SK-N-SH (cell line): ENCODE measurements at regions not wholly inside any gene's neighbourhood (a gene's known extent, or its start where the extent isn't known, plus 50 kb on each side); places are given as distances from the start of the nearest gene placed in this dataset.

Experiments used
- CTCF ChIA-PET: fragments of 300-600, 350-600 bp; formaldehyde crosslinking; extraction: SDS; loops from one replicate; lab custom pipeline; 2021; lab: Yijun Ruan, JAX
- POLR2A ChIA-PET: fragments of 350-600 bp; sonication (Branson Sonifier 250); formaldehyde crosslinking; extraction: SDS; loops from one replicate; lab custom pipeline; 2020; ENCODE audit warnings: antibody characterized with exemption, inconsistent platforms; lab: Yijun Ruan, JAX
- DNase-seq: peaks from one replicate; pipeline ENCODE4 v3.0.0; 2012
- H2AFZ ChIP-seq: fragments of 200-600 bp; sonication (generic); 2 replicates; pipeline ENCODE4 v1.8.1; 2016; ENCODE audit warnings: antibody characterized with exemption, mild to moderate bottlenecking, low read depth
- H3F3A ChIP-seq: fragments of 200-600 bp; sonication (generic); replicated peaks from 2 replicates; pipeline ENCODE3; 2016; ENCODE audit warnings: antibody characterized with exemption, mild to moderate bottlenecking; ENCODE audit not compliant: insufficient read depth
- H3K27ac ChIP-seq, 2 experiments: fragments of 200-500 bp in 1 of 2; fragments of 200-600 bp in 1 of 2; sonication (Bioruptor generic) in 1 of 2; sonication (generic), shearing (Covaris generic) in 1 of 2; 2 replicates each; pipeline versions ENCODE4 v1.5.1 to v1.6.1; 2014 to 2016; ENCODE audit warnings: low read depth in 2 of 2, inconsistent platforms in 1 of 2, low read length in 1 of 2, mild to moderate bottlenecking in 1 of 2, mixed read lengths in 1 of 2
- H3K27me3 ChIP-seq: fragments of 200-600 bp; sonication (generic), shearing (Covaris generic); 2 replicates; pipeline ENCODE4 v1.6.1; 2016; ENCODE audit warnings: mixed run types; ENCODE audit not compliant: insufficient read depth
- H3K36me3 ChIP-seq, 2 experiments: fragments of 200-500 bp in 1 of 2; fragments of 200-600 bp in 1 of 2; sonication (Bioruptor generic) in 1 of 2; sonication (generic) in 1 of 2; replicated peaks in 1 of 2; 2 replicates each; pipeline versions ENCODE3 to v1.5.1; 2014 to 2016; ENCODE audit warnings: low read length in 1 of 2, mild to moderate bottlenecking in 1 of 2; ENCODE audit not compliant: insufficient read depth in 2 of 2, control insufficient read depth in 1 of 2
- H3K4me1 ChIP-seq, 2 experiments: fragments of 200-500 bp in 1 of 2; fragments of 200-600 bp in 1 of 2; sonication (Bioruptor generic) in 1 of 2; sonication (generic), shearing (Covaris generic) in 1 of 2; 2 replicates each; pipeline versions ENCODE4 v1.5.1 to v1.6.1; 2014 to 2016; ENCODE audit warnings: low read depth in 1 of 2, low read length in 1 of 2, mixed run types in 1 of 2; ENCODE audit not compliant: insufficient read depth in 2 of 2, control insufficient read depth in 1 of 2
- H3K4me2 ChIP-seq: fragments of 200-600 bp; sonication (generic), shearing (Covaris generic); 2 replicates; pipeline ENCODE4 v1.6.1; 2017; ENCODE audit warnings: mixed run types
- H3K4me3 ChIP-seq, 2 experiments: fragments of 200-500 bp in 1 of 2; fragments of 200-600 bp in 1 of 2; sonication (Bioruptor generic) in 1 of 2; sonication (generic), shearing (Covaris generic) in 1 of 2; 2 replicates each; pipeline versions ENCODE4 v1.5.1 to v1.8.1; 2014 to 2016; ENCODE audit warnings: low read depth in 2 of 2, inconsistent platforms in 1 of 2, low read length in 1 of 2, mild to moderate bottlenecking in 1 of 2, mixed read lengths in 1 of 2, moderate library complexity in 1 of 2
- H3K79me2 ChIP-seq: fragments of 200-600 bp; sonication (generic); 2 replicates; pipeline ENCODE4 v1.8.1; 2017; ENCODE audit warnings: mild to moderate bottlenecking; ENCODE audit not compliant: insufficient read depth
- H3K9ac ChIP-seq: fragments of 200-600 bp; sonication (generic); 2 replicates; pipeline ENCODE4 v1.6.1; 2017; ENCODE audit warnings: mixed run types
- H3K9me2 ChIP-seq: fragments of 200-600 bp; sonication (generic); 2 replicates; pipeline ENCODE4 v1.6.1; 2017; ENCODE audit warnings: mixed run types
- H3K9me3 ChIP-seq: fragments of 200-600 bp; sonication (generic); 2 replicates; pipeline ENCODE4 v1.6.1; 2017; ENCODE audit warnings: mixed run types, mild to moderate bottlenecking, moderate library complexity
- H4K20me1 ChIP-seq: fragments of 200-600 bp; sonication (generic); 2 replicates; pipeline ENCODE4 v1.6.1; 2017; ENCODE audit warnings: mild to moderate bottlenecking, mixed run types; ENCODE audit not compliant: insufficient read depth
- CHD2 ChIP-seq: fragments of 150-350 bp; IDR thresholded peaks from 2 replicates; pipeline ENCODE4 v1.6.1; 2018; ENCODE audit warnings: low read length; ENCODE audit not compliant: partially characterized antibody
- ELF1 ChIP-seq: IDR thresholded peaks from 2 replicates; pipeline ENCODE4 v1.4.0; 2012
- FOXJ3 ChIP-seq: sonication (generic); formaldehyde crosslinking; IDR thresholded peaks from 2 replicates; pipeline ENCODE4 v1.5.1; 2020; ENCODE audit warnings: mild to moderate bottlenecking, missing genetic modification reagents
- GATA2 ChIP-seq: sonication (generic); formaldehyde crosslinking; IDR thresholded peaks from 2 replicates; pipeline ENCODE4 v1.5.0; 2020; ENCODE audit warnings: mild to moderate bottlenecking, missing genetic modification reagents
- MEF2A ChIP-seq: IDR thresholded peaks from 2 replicates; pipeline ENCODE4 v1.4.0; 2012; ENCODE audit warnings: low read depth, borderline replicate concordance
- MXI1 ChIP-seq: IDR thresholded peaks from 2 replicates; pipeline ENCODE4 v1.6.1; 2012; ENCODE audit warnings: mild to moderate bottlenecking, low read depth, low read length, improper control_type of control experiment
- NFIC ChIP-seq: IDR thresholded peaks from 2 replicates; pipeline ENCODE4 v1.4.0; 2012; ENCODE audit warnings: borderline replicate concordance
- NRF1 ChIP-seq: IDR thresholded peaks from 2 replicates; pipeline ENCODE4 v1.6.1; 2012; ENCODE audit warnings: low read depth, mild to moderate bottlenecking, low read length
- RXRA ChIP-seq: IDR thresholded peaks from 2 replicates; pipeline ENCODE4 v1.4.0; 2012; ENCODE audit warnings: low read depth, mild to moderate bottlenecking, borderline replicate concordance
- SMC3 ChIP-seq: IDR thresholded peaks from 2 replicates; pipeline ENCODE4 v1.6.1; 2012; ENCODE audit warnings: low read depth, low read length, improper control_type of control experiment
- TAF1 ChIP-seq: IDR thresholded peaks from 2 replicates; pipeline ENCODE4 v1.6.1; 2012; ENCODE audit warnings: low read depth, mild to moderate bottlenecking, low read length, moderate library complexity, borderline replicate concordance
- TCF12 ChIP-seq: IDR thresholded peaks from 2 replicates; pipeline ENCODE4 v1.4.0; 2012
- TEAD4 ChIP-seq: IDR thresholded peaks from 2 replicates; pipeline ENCODE4 v1.4.0; 2012; ENCODE audit warnings: mild to moderate bottlenecking, borderline replicate concordance; ENCODE audit not compliant: insufficient read depth
- YY1 ChIP-seq: IDR thresholded peaks from 2 replicates; pipeline ENCODE4 v1.4.0; 2012; ENCODE audit warnings: low read depth, mild to moderate bottlenecking
- WGBS: methylation state at CpG from one replicate; pipeline ENCODE4 v1.1.6; 2017; ENCODE audit warnings: low lambda C conversion rate; 5-methylcytosine and 5-hydroxymethylcytosine counted together
- TF ChIP-seq, protein P1 (sequence below): IDR thresholded peaks from 2 replicates; pipeline ENCODE4 v1.4.0; 2012; ENCODE audit warnings: low read depth, borderline replicate concordance
- TF ChIP-seq, protein P2 (sequence below): fragments of 200-600 bp; sonication (generic); IDR thresholded peaks from 2 replicates; pipeline ENCODE4 v1.6.1; 2017; ENCODE audit warnings: antibody characterized with exemption, mild to moderate bottlenecking, moderate library complexity
- TF ChIP-seq, protein P3 (sequence below): IDR thresholded peaks from 2 replicates; pipeline ENCODE4 v1.4.0; 2012; ENCODE audit warnings: low read depth, borderline replicate concordance
- TF ChIP-seq, protein P4 (sequence below): IDR thresholded peaks from 2 replicates; pipeline ENCODE4 v1.4.0; 2012; ENCODE audit warnings: low read depth
- TF ChIP-seq, protein P5 (sequence below): fragments of 150-350 bp; IDR thresholded peaks from 2 replicates; pipeline ENCODE4 v1.6.1; 2016; ENCODE audit warnings: mild to moderate bottlenecking, low read depth, low read length

DNA sequence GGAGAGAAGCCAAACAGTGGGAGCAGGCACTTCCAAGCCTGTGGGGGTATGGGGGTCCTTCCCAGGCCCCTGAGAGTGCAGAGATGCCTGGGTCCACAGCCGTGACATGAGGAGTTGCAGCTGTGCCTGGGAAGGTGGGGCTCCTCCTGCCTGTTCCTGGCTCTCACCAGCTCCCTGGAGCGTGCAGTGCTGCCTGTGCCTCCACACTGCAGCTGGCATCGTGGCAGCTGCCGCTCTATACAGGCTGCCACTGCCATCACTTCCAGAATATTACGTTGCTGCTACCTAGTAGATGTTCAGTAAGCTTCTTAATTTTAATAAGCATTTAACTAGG is 223.7 kb downstream of the KCNC2 start:
- peaks cover 7% of the 10 kb centered on the region; the same call in 1 of the 2 replicates for H3K27me3 ChIP-seq
- no peaks in the 10 kb centered on the region for H3K9me2 ChIP-seq
- DNase-seq, result no peak
- no peaks in the 10 kb centered on the region for H3K9me3 ChIP-seq
- H3K36me3 ChIP-seq, result no peaks in the 10 kb centered on the region
- no peak overlapping the region for H3K4me2 ChIP-seq
- no peak for TF ChIP-seq MEF2A
- no peak for TF ChIP-seq ELF1
- no peak for TF ChIP-seq NFIC
- no peak for TF ChIP-seq NRF1
- TF ChIP-seq, protein P1, sequence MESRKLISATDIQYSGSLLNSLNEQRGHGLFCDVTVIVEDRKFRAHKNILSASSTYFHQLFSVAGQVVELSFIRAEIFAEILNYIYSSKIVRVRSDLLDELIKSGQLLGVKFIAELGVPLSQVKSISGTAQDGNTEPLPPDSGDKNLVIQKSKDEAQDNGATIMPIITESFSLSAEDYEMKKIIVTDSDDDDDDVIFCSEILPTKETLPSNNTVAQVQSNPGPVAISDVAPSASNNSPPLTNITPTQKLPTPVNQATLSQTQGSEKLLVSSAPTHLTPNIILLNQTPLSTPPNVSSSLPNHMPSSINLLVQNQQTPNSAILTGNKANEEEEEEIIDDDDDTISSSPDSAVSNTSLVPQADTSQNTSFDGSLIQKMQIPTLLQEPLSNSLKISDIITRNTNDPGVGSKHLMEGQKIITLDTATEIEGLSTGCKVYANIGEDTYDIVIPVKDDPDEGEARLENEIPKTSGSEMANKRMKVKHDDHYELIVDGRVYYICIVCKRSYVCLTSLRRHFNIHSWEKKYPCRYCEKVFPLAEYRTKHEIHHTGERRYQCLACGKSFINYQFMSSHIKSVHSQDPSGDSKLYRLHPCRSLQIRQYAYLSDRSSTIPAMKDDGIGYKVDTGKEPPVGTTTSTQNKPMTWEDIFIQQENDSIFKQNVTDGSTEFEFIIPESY, result no peak
- TF ChIP-seq, protein P2, sequence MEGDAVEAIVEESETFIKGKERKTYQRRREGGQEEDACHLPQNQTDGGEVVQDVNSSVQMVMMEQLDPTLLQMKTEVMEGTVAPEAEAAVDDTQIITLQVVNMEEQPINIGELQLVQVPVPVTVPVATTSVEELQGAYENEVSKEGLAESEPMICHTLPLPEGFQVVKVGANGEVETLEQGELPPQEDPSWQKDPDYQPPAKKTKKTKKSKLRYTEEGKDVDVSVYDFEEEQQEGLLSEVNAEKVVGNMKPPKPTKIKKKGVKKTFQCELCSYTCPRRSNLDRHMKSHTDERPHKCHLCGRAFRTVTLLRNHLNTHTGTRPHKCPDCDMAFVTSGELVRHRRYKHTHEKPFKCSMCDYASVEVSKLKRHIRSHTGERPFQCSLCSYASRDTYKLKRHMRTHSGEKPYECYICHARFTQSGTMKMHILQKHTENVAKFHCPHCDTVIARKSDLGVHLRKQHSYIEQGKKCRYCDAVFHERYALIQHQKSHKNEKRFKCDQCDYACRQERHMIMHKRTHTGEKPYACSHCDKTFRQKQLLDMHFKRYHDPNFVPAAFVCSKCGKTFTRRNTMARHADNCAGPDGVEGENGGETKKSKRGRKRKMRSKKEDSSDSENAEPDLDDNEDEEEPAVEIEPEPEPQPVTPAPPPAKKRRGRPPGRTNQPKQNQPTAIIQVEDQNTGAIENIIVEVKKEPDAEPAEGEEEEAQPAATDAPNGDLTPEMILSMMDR, result no peak
- no peak for TF ChIP-seq MXI1
- no peak for TF ChIP-seq YY1
- no peak for TF ChIP-seq GATA2 (CRISPR knock-in tag)
- TF ChIP-seq TCF12, result no peak
- no peak for TF ChIP-seq RXRA
- TF ChIP-seq, protein P3, sequence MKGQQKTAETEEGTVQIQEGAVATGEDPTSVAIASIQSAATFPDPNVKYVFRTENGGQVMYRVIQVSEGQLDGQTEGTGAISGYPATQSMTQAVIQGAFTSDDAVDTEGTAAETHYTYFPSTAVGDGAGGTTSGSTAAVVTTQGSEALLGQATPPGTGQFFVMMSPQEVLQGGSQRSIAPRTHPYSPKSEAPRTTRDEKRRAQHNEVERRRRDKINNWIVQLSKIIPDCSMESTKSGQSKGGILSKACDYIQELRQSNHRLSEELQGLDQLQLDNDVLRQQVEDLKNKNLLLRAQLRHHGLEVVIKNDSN, result no peak
- TF ChIP-seq, protein P4, sequence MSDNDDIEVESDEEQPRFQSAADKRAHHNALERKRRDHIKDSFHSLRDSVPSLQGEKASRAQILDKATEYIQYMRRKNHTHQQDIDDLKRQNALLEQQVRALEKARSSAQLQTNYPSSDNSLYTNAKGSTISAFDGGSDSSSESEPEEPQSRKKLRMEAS, result no peak
- H2AFZ ChIP-seq, result no peak overlapping the region
- no peaks in the 10 kb centered on the region for H3F3A ChIP-seq
- no peak overlapping the region for H3K27ac ChIP-seq
- no peak overlapping the region for H3K4me3 ChIP-seq
- no peaks in the 10 kb centered on the region for H4K20me1 ChIP-seq
- 1% methylated on average over 5 of the region's 5 CpGs for WGBS
- ChIA-PET POLR2A (no interaction called here), CTCF (no interaction called here)
- H3K9ac ChIP-seq, result no peak overlapping the region
- H3K79me2 ChIP-seq, result no peaks in the 10 kb centered on the region
- H3K4me1 ChIP-seq, result no peaks in the 10 kb centered on the region; a peak in 1 of 4 replicates

DNA sequence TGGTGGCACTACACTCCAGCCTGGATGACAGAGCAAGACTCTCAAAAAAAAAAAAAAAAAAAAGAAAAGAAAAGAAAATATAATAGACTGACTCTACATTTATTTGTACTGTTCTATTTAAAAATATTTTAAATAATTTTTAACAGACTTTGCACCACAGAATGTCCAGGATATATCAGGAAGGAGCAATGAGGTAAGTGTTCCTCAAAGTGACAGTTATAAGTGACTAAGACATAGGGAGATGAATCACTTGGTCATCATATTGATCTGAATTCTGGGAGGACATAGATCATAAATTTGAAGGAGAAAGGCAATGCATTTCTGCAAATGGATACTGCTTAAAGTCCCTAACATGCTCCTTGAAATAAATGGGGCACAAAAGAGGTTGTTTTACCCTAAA is 221.5 kb downstream of the KCNC2 start:
- Histone ChIP-seq H4K20me1 (no peaks in the 10 kb centered on the region), H3K36me3 (no peaks in the 10 kb centered on the region), H3K79me2 (no peaks in the 10 kb centered on the region), H3K27ac (no peak overlapping the region), H3K4me3 (no peak overlapping the region), H3K4me1 (no peaks in the 10 kb centered on the region), H3K9ac (no peak overlapping the region), H3K27me3 (0 out of 2 replicates have a peak, but pooled peaks cover 2% of the 10 kb centered on the region), H3K9me2 (no peaks in the 10 kb centered on the region), H2AFZ (no peak overlapping the region), H3K4me2 (no peak overlapping the region), H3K9me3 (no peaks in the 10 kb centered on the region), H3F3A (no peaks in the 10 kb centered on the region)
- CTCF ChIA-PET, result no interaction called here
- POLR2A ChIA-PET, result no interaction called here
- no peak for DNase-seq
- TF ChIP-seq, protein P5, sequence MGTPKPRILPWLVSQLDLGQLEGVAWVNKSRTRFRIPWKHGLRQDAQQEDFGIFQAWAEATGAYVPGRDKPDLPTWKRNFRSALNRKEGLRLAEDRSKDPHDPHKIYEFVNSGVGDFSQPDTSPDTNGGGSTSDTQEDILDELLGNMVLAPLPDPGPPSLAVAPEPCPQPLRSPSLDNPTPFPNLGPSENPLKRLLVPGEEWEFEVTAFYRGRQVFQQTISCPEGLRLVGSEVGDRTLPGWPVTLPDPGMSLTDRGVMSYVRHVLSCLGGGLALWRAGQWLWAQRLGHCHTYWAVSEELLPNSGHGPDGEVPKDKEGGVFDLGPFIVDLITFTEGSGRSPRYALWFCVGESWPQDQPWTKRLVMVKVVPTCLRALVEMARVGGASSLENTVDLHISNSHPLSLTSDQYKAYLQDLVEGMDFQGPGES, result no peak
- TF ChIP-seq, protein P1, result no peak
- TF ChIP-seq SMC3, result no peak
- TF ChIP-seq YY1, result no peak
- TF ChIP-seq, protein P2, result no peak
- TF ChIP-seq TAF1, result no peak
- no peak for TF ChIP-seq MEF2A
- no peak for TF ChIP-seq CHD2
- TF ChIP-seq FOXJ3 (CRISPR knock-in tag), result no peak
- TF ChIP-seq TEAD4, result no peak
